K562 (cell line): ENCODE measurements at regions not wholly inside any gene's neighbourhood (a gene's known extent, or its start where the extent isn't known, plus 50 kb on each side); places are given as distances from the start of the nearest gene placed in this dataset.
A peak's percentile ranks its signal among the peaks of the same experiment; 100 is the strongest.

Experiments used
- DDX20 ChIP-seq: fragments of 450-650 bp; IDR thresholded peaks from 2 replicates; pipeline ENCODE4 v1.6.1; 2016; ENCODE audit warnings: missing genetic modification characterization, low read depth, mild to moderate bottlenecking, missing compliant biosample characterization, moderate library complexity
- FIP1L1 ChIP-seq: fragments of 200-400 bp; formaldehyde crosslinking; IDR thresholded peaks from 2 replicates; pipeline ENCODE4 v1.6.1; 2018; ENCODE audit warnings: mild to moderate bottlenecking, low read depth, low read length; ENCODE audit not compliant: poor library complexity, severe bottlenecking
- GATAD2B ChIP-seq: fragments of 450-650 bp; IDR thresholded peaks from 2 replicates; pipeline ENCODE4 v1.6.1; 2017; ENCODE audit warnings: mild to moderate bottlenecking, borderline replicate concordance
- HDAC6 ChIP-seq: IDR thresholded peaks from 2 replicates; pipeline ENCODE4 v1.6.1; 2012; ENCODE audit warnings: low read depth, mild to moderate bottlenecking, control low read depth, inconsistent platforms, low read length, moderate library complexity
- MCM3 ChIP-seq: fragments of 450-650 bp; IDR thresholded peaks from 2 replicates; pipeline ENCODE4 v1.6.1; 2016
- RBM22 ChIP-seq: fragments of 200-400 bp; formaldehyde crosslinking; IDR thresholded peaks from 2 replicates; pipeline ENCODE4 v1.6.1; 2018; ENCODE audit warnings: low read length, low read depth; ENCODE audit not compliant: poor library complexity, severe bottlenecking
- ZBTB26 ChIP-seq: fragments of 450-650 bp; formaldehyde crosslinking; IDR thresholded peaks from 2 replicates; pipeline ENCODE4 v1.4.0; 2022; ENCODE audit warnings: missing genetic modification characterization
- ZNF175 ChIP-seq: fragments of 200-800 bp; sonication (Bioruptor generic); IDR thresholded peaks from 2 replicates; pipeline ENCODE4 v1.6.1; 2016; ENCODE audit warnings: low read depth, mild to moderate bottlenecking, missing genetic modification characterization, missing compliant biosample characterization
- ZNF512 ChIP-seq: IDR thresholded peaks from 2 replicates; pipeline ENCODE4 v1.6.1; 2016; ENCODE audit warnings: missing genetic modification characterization, missing compliant biosample characterization
- ZNF592 ChIP-seq: fragments of 450-650 bp; IDR thresholded peaks from 2 replicates; pipeline ENCODE4 v1.6.1; 2017; ENCODE audit warnings: antibody characterized with exemption, mild to moderate bottlenecking
- ZNF707 ChIP-seq: fragments of 250-450 bp; sonication (Bioruptor Pico); conservative IDR thresholded peaks from 2 replicates; pipeline ENCODE4 v1.8.0; 2022; ENCODE audit warnings: inconsistent platforms, mild to moderate bottlenecking, moderate library complexity
- TF ChIP-seq, protein P1 (sequence below): fragments of 250-450 bp; sonication (Bioruptor Pico); IDR thresholded peaks from 2 replicates; pipeline ENCODE4 v1.5.0; 2020; ENCODE audit warnings: mild to moderate bottlenecking, borderline replicate concordance
- TF ChIP-seq, protein P2 (sequence below): sonication (generic); formaldehyde crosslinking; IDR thresholded peaks from 2 replicates; pipeline ENCODE4 v1.9.0; 2022; ENCODE audit warnings: mild to moderate bottlenecking, missing genetic modification reagents
- TF ChIP-seq, protein P3 (sequence below), 2 experiments: fragments of 200-800 bp in 1 of 2; sonication (Bioruptor generic) in 1 of 2; sonication (generic) in 1 of 2; formaldehyde crosslinking in 1 of 2; IDR thresholded peaks in 1 of 2; conservative IDR thresholded peaks in 1 of 2; 2 replicates each; pipeline versions ENCODE4 v1.5.0 to v1.6.1; 2016 to 2020; ENCODE audit warnings: missing compliant biosample characterization in 1 of 2, missing genetic modification characterization in 1 of 2, missing genetic modification reagents in 1 of 2

- TF ChIP-seq ZNF592, result peak; percentile 65; the same call in 1 of the 2 replicates
- no peak for TF ChIP-seq FIP1L1
- no peak for TF ChIP-seq ZBTB26 (CRISPR knock-in tag)
- no peak for TF ChIP-seq ZNF707 (CRISPR knock-in tag)
- TF ChIP-seq MCM3, result no peak
- no peak for TF ChIP-seq ZNF175 (CRISPR knock-in tag)
- TF ChIP-seq HDAC6, result no peak
- TF ChIP-seq RBM22, result no peak
- TF ChIP-seq DDX20 (tag), result no peak
- TF ChIP-seq ZNF512 (tag), result no peak
- TF ChIP-seq, protein P1, sequence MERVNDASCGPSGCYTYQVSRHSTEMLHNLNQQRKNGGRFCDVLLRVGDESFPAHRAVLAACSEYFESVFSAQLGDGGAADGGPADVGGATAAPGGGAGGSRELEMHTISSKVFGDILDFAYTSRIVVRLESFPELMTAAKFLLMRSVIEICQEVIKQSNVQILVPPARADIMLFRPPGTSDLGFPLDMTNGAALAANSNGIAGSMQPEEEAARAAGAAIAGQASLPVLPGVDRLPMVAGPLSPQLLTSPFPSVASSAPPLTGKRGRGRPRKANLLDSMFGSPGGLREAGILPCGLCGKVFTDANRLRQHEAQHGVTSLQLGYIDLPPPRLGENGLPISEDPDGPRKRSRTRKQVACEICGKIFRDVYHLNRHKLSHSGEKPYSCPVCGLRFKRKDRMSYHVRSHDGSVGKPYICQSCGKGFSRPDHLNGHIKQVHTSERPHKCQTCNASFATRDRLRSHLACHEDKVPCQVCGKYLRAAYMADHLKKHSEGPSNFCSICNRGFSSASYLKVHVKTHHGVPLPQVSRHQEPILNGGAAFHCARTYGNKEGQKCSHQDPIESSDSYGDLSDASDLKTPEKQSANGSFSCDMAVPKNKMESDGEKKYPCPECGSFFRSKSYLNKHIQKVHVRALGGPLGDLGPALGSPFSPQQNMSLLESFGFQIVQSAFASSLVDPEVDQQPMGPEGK (CRISPR knock-in tag), result no peak
- 0 out of 2 replicates have a peak, but pooled peaks have one; percentile 40 for TF ChIP-seq GATAD2B
- TF ChIP-seq, protein P2, sequence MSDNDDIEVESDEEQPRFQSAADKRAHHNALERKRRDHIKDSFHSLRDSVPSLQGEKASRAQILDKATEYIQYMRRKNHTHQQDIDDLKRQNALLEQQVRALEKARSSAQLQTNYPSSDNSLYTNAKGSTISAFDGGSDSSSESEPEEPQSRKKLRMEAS (CRISPR knock-in tag), result no peak
- TF ChIP-seq, protein P3, sequence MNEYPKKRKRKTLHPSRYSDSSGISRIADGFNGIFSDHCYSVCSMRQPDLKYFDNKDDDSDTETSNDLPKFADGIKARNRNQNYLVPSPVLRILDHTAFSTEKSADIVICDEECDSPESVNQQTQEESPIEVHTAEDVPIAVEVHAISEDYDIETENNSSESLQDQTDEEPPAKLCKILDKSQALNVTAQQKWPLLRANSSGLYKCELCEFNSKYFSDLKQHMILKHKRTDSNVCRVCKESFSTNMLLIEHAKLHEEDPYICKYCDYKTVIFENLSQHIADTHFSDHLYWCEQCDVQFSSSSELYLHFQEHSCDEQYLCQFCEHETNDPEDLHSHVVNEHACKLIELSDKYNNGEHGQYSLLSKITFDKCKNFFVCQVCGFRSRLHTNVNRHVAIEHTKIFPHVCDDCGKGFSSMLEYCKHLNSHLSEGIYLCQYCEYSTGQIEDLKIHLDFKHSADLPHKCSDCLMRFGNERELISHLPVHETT (CRISPR knock-in tag; conservative IDR thresholded peaks at IDR 0.05 in 1 of 2, IDR thresholded peaks at IDR 0.05 in 1 of 2), result no peak
Measured at GRCh38 chr6:26170951-26171841, 84.0 kb downstream of the HFE start (continued).
